Urothelium cell line (cell line): ENCODE measurements at regions not wholly inside any gene's neighbourhood (a gene's known extent, or its start where the extent isn't known, plus 50 kb on each side); places are given as distances from the start of the nearest gene placed in this dataset.

Experiments used
- DNase-seq: peaks from one replicate; pipeline ENCODE4 v3.0.0; 2011; ENCODE audit warnings: low spot score, mixed read lengths
- FAIRE-seq: peaks from 2 replicates; lab custom pipeline; 2011; peaks lifted over from hg19 to GRCh38; lab: Jason Lieb, UNC

- FAIRE-seq (no peak), DNase-seq (no peak)
Measured at GRCh38 chr13:44236801-44237207, 136.8 kb upstream of the SERP2 start.

DNA sequence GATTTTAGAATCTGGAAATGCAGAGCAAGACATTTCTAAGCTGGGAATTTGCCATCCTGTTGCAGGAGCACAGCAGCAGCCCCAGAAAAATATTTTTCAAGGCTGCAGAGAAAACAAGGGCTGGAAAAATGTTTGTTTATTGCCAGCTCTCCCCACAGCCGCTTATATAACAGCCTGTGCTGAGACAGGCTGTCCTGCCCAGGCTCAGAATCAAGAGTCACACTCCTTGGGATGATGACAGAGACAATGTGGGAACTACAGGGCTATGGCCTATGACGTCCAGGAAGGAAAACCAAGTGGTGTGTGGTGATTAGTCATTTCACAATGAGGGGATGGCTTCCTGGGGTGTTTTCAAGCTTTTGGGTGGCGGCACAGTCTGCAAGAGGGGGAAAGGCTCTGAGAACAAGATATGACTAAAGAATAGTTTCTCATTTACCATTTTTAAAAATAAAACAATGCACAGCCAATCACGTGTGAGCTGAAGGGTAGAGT, 136.3 kb upstream of the SERP2 start:
- DNase-seq, result no peak
- FAIRE-seq, result no peak

DNA sequence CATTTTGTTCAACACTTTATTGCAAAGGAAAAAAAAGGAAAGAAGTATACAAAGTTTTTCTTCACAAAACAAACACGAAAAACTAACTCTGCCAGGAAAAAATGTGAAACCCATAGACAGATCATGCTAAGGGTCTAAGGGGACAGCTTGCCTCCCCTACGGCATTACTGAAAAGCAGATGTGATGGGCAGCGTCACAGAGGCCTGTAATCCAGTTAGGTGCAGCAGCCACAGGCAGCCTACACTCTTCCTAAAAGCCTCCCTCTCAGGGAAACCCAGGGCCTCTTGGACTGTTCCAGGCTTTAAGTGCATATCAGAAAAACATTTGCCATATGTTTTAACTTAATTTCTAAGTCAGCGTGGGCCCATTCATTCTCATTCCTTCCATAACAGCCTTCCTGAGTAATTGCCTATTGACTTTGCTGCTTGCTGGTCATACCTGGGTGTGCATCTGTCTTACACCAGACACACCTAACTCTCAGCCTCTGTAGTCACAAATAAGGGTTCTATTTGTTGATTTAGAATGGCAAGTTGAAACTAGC, 135.7 kb upstream of the SERP2 start:
- FAIRE-seq, result no peak
- no peak for DNase-seq

DNA sequence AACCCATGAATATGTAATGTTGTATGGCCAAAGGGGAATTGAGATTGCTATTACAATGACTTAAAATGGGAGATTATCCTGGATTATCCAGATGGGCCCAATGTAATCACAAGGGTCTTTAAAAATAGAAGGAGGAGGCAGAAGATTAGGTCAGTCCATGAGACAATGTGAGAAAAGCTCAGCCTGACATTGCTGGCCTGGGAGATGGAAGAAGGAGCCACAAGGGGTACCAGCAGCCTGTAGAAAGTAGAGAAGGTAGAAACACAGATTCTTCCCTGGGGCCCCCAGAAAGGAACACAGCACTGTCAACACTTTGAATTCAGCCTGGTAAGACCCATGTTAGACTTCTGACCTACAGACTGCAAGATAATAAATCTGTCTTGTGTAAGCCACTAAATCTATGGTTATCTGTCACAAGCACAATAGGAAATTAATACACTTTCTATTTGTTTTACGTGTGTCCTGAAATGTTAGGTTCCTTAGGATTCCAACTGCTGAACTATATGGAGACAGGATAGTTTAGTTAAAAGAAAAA, 132.9 kb upstream of the SERP2 start:
- FAIRE-seq, result no peak
- no peak for DNase-seq

DNA sequence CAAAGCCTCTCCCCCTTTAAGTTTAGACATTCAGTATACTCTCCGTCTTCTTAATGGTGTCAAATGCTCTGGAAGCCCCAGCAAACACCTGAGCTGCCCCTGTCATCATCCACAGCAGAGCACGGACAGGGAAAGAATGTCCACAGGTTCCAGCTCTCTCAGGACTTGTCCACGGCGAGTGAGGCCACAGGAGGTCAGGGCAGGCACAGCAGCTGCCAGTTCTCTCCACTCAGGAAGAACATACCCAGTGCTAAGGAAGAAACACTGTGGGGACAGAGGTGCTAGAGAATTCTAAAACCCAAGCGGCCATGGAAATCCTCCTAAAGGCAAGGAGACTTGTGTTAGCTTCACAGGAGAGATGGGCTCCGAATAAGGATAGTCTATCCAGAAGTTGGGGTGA, 132.0 kb upstream of the SERP2 start:
- FAIRE-seq (no peak), DNase-seq (no peak)

GRCh38 chr13:44242766-44243165, 130.9 kb upstream of the SERP2 start:
- no peak for FAIRE-seq
- DNase-seq, result no peak

DNA sequence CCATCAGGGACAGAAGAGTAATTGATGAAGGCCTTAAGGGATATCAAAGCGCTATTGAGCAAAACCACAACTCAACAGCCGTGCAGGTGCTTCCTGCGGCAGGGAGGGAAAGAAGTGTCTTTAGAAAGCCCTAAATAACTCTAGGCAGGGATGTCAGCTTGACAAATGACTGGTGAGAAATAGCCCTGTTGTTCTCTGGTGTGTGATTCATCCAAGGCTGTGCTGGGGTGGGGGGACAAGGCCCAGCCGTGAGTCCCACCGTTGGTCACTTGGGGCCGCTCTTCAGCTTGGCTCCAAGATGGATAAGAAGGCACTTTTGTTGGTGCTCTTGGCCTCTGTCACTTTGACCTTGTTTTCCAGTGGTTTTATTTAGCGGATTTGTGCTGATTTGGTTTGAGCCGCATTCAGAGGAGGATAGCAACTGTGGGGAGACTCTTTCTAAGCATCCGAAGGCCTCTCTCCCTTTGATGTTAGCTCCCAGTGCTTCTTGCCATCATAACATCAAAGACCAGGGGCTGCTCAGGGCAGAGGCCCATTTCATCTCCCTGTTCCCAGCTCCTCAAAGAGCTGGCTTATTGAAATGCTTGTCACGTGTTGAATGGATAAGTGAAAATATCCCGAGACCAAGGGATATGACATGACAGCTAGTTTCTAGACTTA, 130.3 kb upstream of the SERP2 start:
- no peak for FAIRE-seq

DNA sequence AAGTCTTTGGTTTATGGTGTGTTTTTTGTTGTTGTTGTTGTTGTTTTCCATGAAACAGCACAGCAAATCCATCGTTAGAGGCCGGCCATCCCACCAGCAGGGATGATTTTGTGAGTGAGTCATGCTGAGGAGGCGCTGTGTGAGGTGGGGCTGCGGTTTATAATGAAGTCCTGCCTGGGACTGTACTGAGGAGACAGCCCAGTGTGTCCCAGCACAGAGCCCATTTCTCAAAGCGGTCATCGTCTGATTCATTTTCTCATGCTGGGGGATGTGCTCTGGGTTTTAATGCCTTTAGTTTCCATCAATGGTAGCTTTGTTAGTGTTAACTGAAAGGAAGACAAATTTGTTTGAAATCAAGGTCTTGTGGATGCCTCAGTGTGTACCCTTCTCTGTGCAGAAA, 129.3 kb upstream of the SERP2 start:
- DNase-seq, result peak; percentile 68
- no peak for FAIRE-seq

More for the DNA sequence above, 130.3 kb upstream of the SERP2 start:
- DNase-seq, result peak; percentile 80

- DNase-seq (no peak), FAIRE-seq (no peak)
Measured at GRCh38 chr13:44249431-44249836, 124.2 kb upstream of the SERP2 start.

GRCh38 chr13:44252938-44253337, 120.7 kb upstream of the SERP2 start:
- FAIRE-seq (no peak), DNase-seq (no peak)

DNA sequence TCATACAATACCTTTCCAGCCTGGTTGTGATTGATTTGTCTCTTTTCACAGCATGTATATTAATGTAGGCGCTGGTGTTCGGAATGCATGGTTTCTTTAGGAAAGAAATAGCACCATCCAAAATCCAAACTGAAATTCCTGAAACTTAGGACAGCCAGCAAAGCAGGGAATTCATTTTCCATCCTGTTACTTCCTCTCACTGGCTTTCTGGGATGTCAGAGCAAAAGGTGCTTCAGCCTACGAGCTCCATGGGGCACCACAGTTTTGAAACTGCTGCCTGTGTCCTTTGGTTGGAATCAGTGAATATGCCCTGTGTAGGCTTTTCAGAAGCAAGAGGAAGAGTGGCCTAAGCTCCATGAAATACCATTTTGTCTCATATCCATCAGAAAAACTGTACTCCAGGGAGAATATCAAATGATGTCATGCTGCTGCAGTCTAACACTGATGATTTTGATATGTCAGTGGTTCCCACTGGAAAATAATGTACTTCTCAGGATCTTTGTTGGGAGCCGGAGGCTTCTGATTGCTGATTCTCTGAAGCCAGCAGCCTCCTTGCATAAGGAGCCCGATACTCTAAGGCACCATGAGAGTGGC, 117.8 kb upstream of the SERP2 start:
- no peak for DNase-seq
- no peak for FAIRE-seq

GRCh38 chr13:44257796-44258195, 115.8 kb upstream of the SERP2 start:
- DNase-seq, result no peak
- no peak for FAIRE-seq

DNA sequence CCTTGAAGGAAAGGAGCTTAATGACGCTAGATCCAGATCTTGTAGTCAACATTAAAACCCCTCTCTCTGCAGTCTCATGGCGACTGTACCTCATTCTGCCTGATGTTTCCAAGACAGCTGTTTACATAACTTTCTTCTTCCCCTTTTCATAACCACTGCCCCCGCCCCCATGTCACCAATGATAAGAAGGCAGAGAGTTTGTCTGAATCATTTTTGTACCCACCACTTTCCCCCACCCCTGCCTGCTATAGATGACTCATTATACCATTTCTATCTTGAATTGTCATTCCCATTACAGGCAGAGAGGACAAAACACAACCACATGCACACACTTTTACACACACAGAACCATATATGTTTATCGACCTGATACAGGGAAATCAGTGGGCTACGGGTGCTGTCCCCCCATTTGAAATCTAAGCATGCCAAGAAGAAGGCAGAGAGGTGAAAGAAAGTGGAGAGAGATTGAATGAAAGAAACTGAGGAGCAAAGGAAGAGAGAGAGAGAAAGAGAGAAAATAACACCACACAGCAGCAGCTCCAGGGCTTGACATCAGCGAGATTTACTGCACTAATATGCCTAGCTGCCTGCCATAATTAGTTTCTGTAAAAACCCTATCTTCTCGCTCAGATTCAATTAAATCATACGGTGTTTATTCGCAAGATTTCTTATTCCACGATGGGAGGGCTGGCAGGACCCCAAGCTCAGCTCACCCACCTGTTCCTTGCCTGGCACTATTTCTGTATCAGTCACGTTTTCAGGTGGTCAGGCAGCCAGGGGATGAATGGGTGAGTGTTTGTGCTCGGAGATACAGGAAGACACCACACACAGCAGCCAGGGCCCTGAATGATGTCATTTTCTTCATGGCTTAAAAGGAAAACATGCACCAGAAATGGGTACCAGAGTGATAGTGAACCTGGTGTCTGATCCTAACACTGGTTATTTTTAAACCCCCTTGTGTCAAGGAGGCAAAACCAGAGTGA, 114.3 kb upstream of the SERP2 start:
- no peak for FAIRE-seq
- DNase-seq, result peak; percentile 46

GRCh38 chr13:44260336-44260735, 113.3 kb upstream of the SERP2 start:
- no peak for FAIRE-seq
- DNase-seq, result no peak

DNA sequence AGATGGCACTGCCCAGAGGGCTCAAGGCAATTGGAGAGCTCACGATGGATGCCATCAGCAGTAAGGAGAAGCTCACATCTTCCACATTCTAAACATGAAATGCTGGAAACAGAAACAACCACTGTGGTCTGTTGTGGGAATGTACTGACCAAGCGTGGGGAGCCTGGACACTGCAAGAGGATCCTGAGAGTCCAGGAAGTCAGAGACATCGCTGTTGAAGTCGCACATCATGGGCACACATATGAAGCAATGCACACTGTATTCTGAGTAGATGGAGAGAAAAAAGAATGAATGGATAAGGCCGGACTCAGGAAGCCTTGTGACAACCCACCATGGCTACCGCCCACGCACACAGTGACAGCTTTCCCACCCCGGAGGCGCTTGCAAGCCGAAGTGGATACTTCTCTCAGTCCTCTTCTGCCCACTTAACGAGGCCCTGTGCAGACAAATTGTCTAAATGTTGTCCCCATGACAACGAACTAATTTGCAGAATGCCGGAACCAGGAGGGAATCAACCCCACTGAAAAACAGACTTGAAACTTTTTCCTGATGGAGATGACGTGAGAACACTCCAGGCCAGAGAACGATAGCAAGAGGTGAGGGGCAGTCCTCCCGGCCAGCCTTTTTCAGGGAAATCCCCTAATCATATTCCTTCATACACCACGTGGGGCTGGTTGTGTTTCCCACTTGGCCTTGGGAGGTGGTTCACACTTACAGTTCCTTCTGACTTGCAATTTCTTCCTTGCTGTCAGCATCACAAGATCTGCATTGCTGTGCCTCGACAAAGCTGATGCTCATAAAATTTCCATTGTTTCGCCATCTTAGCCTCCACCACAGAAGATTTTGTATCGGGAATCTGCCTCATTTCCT, 109.6 kb upstream of the SERP2 start:
- FAIRE-seq (no peak), DNase-seq (no peak)

DNA sequence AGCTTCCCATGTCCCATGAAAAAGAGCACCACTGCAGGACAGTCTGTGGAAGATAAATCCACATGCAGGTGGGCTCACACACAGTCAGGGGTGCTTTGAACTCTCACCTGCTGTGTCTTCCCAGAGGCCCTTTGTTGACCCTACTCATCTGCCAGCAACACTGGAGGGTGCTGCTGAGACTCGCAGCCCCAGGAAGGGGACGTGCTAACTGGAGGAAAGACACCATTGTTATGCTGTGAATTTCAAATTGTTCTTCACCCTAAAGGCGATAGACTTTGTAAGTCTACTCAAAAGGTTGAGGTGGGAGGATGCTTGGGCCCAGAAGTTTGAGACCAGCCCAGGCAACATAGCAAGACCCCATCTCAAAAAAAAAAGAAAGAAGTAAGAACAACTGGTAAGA, 107.3 kb upstream of the SERP2 start:
- FAIRE-seq, result no peak
- DNase-seq, result no peak

DNA sequence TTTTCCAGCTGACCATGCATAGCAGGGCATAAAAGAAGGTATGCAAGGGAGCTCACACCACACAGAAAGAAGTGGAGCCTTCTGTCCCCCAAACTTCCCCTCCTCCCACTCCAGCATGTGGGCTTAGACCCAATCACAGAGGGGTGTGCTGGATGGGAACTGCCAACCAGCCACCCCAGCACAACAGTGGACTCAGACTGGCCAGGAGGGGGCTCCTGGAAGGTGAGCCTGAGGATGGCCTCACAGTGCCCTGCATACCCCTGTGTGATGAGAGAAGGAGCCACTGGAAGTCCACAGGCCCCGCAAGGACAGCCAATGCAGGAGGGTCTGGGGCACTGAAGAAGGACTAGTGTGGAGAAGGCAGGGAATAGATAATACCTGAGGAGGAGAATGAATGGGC, 106.9 kb upstream of the SERP2 start:
- FAIRE-seq, result no peak
- DNase-seq, result no peak

GRCh38 chr13:44267203-44267602, 106.4 kb upstream of the SERP2 start:
- DNase-seq (no peak), FAIRE-seq (peak; percentile 35)

DNA sequence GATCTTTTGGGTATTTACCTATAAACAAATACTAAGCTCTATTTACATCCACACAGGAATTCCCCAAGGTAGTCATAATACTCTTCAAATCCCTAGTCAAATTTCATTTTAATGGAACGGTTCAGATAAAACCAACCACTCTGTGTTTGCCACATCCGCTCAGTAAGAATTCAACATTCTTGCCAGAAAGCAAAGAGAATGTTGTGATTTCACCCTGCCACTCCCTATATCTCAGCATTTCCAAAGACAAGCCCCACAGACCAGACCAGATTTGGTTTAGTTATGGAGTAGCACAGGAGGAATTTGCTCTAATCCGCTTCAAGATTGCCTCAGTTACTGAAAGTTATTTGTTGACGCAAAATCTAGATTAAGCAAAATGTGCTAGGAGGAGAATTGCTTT, 105.6 kb upstream of the SERP2 start:
- DNase-seq, result peak; percentile 71
- peak; percentile 27 for FAIRE-seq

- FAIRE-seq, result no peak
Measured at GRCh38 chr13:44268980-44269379, 104.6 kb upstream of the SERP2 start.

More at GRCh38 chr13:44268980-44269379, 104.6 kb upstream of the SERP2 start:
- DNase-seq, result no peak
